ENCODE measurements at regions not wholly inside any gene's neighbourhood (a gene's known extent, or its start where the extent isn't known, plus 50 kb on each side); places are given as distances from the start of the nearest gene placed in this dataset.

DNA sequence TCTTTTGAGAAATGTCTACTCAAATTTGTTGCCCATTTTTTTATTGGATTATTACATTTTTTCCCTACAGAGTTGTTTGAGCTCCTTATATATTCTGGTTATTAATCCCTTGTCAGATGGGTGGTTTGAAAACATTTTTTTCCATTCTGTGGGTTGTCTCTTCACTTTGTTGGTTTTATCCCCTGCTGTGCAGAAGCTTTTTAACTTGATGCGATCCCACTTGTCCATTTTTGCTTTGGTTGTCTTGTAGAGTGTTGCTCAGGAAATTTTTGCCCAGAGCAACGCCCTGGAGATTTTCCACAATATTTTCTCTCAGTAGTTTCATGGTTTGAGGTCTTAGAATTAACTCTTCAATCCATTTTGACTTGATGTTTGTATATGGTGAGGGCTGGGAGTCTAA is 592.8 kb upstream of the GOT2 start:
- no peak for DNase-seq (ENCODE audit: low read depth)
- TF ChIP-seq, protein P1, sequence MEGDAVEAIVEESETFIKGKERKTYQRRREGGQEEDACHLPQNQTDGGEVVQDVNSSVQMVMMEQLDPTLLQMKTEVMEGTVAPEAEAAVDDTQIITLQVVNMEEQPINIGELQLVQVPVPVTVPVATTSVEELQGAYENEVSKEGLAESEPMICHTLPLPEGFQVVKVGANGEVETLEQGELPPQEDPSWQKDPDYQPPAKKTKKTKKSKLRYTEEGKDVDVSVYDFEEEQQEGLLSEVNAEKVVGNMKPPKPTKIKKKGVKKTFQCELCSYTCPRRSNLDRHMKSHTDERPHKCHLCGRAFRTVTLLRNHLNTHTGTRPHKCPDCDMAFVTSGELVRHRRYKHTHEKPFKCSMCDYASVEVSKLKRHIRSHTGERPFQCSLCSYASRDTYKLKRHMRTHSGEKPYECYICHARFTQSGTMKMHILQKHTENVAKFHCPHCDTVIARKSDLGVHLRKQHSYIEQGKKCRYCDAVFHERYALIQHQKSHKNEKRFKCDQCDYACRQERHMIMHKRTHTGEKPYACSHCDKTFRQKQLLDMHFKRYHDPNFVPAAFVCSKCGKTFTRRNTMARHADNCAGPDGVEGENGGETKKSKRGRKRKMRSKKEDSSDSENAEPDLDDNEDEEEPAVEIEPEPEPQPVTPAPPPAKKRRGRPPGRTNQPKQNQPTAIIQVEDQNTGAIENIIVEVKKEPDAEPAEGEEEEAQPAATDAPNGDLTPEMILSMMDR (conservative IDR thresholded peaks at IDR 0.05; ENCODE audit: control insufficient read depth, insufficient read depth, low read depth, low read length) = no peak
- H3K4me3 ChIP-seq (ENCODE audit: control insufficient read depth, low read depth, low read length) = no peak overlapping the region

DNA sequence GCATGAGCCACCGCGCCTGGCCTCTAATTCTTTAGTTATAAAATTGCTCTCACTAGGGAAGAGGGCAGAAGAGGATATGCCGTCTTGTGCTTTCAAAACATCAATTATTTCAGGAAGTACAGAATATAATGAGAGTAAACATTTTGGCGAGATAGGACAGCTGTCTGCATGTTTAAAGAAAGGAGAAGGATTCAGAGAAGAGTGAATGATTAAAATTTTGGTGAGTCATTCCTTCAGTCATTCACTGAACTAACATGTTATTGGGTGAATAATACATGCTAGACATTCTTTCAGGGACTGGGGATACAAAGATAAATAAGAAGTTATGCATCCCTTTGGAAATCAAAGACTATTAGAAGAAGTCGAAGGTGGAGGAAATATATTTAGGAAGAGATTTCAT is 590.3 kb upstream of the GOT2 start:
- no peak for DNase-seq (ENCODE audit: low read depth)
- TF ChIP-seq, protein P1 (conservative IDR thresholded peaks at IDR 0.05; ENCODE audit: control insufficient read depth, insufficient read depth, low read depth, low read length) = no peak
- H3K4me3 ChIP-seq (ENCODE audit: control insufficient read depth, low read depth, low read length) = no peak overlapping the region

DNA sequence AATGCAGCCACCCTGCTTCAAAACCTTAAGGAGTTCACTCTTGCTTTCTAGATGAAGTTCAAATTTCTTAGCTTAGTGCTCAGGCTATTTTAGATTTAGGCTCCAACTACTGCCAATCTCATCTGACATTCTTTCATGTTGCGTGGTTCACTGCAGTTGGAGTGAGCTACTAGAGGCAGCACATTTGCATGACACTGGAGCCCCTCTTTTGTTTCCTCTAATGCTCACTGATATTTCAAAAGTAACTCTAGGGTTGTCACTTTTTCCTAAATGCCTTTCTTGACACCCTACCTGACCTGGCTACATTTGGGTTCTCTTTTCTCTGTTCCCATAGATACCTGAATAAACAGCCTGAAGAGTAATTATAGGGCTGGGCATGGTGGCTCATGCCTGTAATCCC is 586.5 kb upstream of the GOT2 start:
- H3K4me3 ChIP-seq (ENCODE audit: control insufficient read depth, low read depth, low read length) = no peak overlapping the region
- no peak for DNase-seq (ENCODE audit: low read depth)
- TF ChIP-seq, protein P1 (conservative IDR thresholded peaks at IDR 0.05; ENCODE audit: control insufficient read depth, insufficient read depth, low read depth, low read length) = no peak

DNA sequence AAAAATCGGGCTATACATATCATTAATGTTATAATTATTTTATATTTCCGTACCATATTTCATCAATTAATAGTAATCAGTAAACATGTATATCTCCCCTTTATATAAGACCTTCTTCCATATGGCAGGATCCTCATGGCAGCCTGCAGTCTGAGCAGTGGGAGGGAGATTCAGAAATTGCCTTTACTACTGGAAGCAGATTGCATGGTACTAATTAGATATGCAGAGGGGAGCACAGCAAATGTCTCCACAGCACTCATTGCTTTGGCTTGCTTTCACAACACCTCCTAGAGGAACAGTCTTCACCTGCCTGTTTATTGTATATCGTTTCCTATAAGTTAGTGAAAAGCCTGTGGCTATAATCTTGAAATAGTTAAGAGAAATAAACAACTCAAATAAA is 585.8 kb upstream of the GOT2 start:
- H3K4me3 ChIP-seq (ENCODE audit: control insufficient read depth, low read depth, low read length) = no peak overlapping the region
- DNase-seq (ENCODE audit: low read depth) = no peak
- TF ChIP-seq, protein P1 (conservative IDR thresholded peaks at IDR 0.05; ENCODE audit: control insufficient read depth, insufficient read depth, low read depth, low read length) = no peak

DNA sequence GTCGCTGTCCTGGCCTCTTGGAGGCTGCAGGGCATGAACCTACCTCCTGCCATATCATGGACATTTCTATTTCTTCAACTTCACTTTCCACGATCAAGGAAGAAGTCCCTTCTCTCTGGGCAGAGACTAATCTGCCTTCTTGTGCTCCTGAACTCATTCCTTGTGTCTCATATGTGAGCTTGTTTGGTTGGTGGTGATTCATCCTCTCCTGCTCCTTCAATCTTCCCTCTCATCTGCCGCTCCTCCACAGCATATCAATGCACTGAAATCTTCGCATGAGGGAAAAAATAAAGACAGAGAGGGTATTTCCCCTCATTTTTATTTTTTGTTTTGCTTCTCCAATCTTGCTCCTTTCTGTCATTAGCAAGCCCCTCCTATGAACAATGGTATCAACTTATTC is 571.7 kb upstream of the GOT2 start:
- TF ChIP-seq, protein P1 (conservative IDR thresholded peaks at IDR 0.05; ENCODE audit: control insufficient read depth, insufficient read depth, low read depth, low read length) = no peak
- no peak overlapping the region for H3K4me3 ChIP-seq (ENCODE audit: control insufficient read depth, low read depth, low read length)
- no peak for DNase-seq (ENCODE audit: low read depth)

DNA sequence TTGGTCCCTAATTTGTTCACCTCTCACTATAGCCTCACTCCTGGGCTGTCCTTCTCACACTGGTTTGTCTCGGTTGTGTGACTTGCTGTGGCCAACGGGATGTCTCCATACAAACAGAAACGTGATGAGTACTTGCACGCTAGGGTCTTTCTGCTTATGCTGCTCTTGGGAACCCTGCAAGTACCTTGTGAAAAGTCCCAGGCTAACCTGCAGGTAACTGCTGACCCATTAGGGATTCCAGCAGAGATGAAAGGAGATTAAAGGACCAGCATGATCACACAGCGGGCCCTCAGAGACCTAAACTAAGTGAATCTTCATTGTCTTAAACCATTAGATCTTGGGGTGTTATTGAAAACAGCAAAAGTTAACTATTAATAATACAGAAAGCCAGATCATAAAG is 562.8 kb upstream of the GOT2 start:
- TF ChIP-seq, protein P1 (conservative IDR thresholded peaks at IDR 0.05; ENCODE audit: control insufficient read depth, insufficient read depth, low read depth, low read length) = no peak
- no peak overlapping the region for H3K4me3 ChIP-seq (ENCODE audit: control insufficient read depth, low read depth, low read length)
- DNase-seq (ENCODE audit: low read depth) = no peak
